Gastroesophageal sphincter (tissue), 3 donors: ENCODE measurements at regions not wholly inside any gene's neighbourhood (a gene's known extent, or its start where the extent isn't known, plus 50 kb on each side); places are given as distances from the start of the nearest gene placed in this dataset.

Experiments
- CTCF ChIP-seq, 4 experiments: fragments of 200-600 bp in 2 of 4; fragments of 450-650 bp in 2 of 4; sonication (generic) in 1 of 4; IDR thresholded peaks; one replicate each; pipeline ENCODE4 v1.5.1; 2017 to 2019; ENCODE audit warnings: antibody characterized with exemption in 4 of 4, mild to moderate bottlenecking in 2 of 4, moderate library complexity in 2 of 4
- POLR2A ChIP-seq, 2 donors: fragments of 450-650 bp; IDR thresholded peaks; one replicate each; pipeline ENCODE4 v1.6.1; 2017; ENCODE audit warnings: antibody characterized with exemption in 2 of 2, mild to moderate bottlenecking in 2 of 2, moderate library complexity in 1 of 2

GRCh38 chr20:60641879-60642447, 610.1 kb upstream of the CDH4 start:
- no peak for TF ChIP-seq CTCF (IDR thresholded peaks at IDR 0.05)
- no peak for TF ChIP-seq POLR2A (IDR thresholded peaks at IDR 0.05)
